ENCODE measurements at regions not wholly inside any gene's neighbourhood (a gene's known extent, or its start where the extent isn't known, plus 50 kb on each side); places are given as distances from the start of the nearest gene placed in this dataset.
"Not testable (repeated sequence)": the region's sequence is repeated elsewhere in the genome, so short reads cannot be mapped to it uniquely, and the experiment has no call there.

DNA sequence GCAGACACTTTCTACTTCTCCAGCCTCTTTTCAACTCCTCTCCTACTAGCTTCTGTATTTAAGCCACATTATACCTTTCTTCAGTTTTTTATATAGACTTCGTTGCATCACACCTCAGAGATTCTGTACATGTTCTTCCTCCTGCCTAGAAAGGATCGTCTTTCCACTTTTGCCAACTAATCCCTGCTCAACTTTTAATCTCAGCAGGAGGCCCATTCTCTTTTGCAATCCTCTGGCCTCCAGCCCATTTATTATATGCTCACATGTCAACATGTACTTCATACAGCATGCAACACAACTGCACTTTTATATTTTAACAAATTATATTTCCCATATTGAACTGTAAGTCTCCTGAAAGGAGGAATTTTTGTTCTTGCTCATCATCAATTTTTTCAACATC, 476.5 kb upstream of the SMIM31 start:
- H2BK20ac ChIP-seq (ENCODE audit: low read length); H3K27me3 ChIP-seq (replicated peaks in 1 of 4; ENCODE audit: control insufficient read depth in 3 of 4, extremely low read depth in 1 of 4, insufficient read depth in 3 of 4, low read length in 3 of 4); H2BK5ac ChIP-seq (ENCODE audit: low read depth, low read length); CTCF ChIA-PET (ENCODE audit: partially characterized antibody); H4K91ac ChIP-seq (replicated peaks; ENCODE audit: insufficient read length, low read length); H2BK15ac ChIP-seq (ENCODE audit: low read length); H3K56ac ChIP-seq (replicated peaks; ENCODE audit: insufficient read length, low read depth, low read length); H4K5ac ChIP-seq (ENCODE audit: insufficient read length, low read depth, low read length); H3K23ac ChIP-seq (ENCODE audit: insufficient read length); FAIRE-seq; H3K4me3 ChIP-seq (ENCODE audit: extremely low read depth in 1 of 4, insufficient read depth in 2 of 4, low read depth in 3 of 4, low read length in 4 of 4); H2AFZ ChIP-seq (ENCODE audit: low read length); H3K4me2 ChIP-seq (ENCODE audit: insufficient read depth in 1 of 2, low read depth in 2 of 2, low read length in 2 of 2); H3K79me2 ChIP-seq (ENCODE audit: control insufficient read depth in 1 of 2, insufficient read depth in 2 of 2, low read length in 2 of 2); H4K20me1 ChIP-seq (replicated peaks in 1 of 2; ENCODE audit: control insufficient read depth in 1 of 2, insufficient read depth in 2 of 2, low read length in 2 of 2); H2AK5ac ChIP-seq (ENCODE audit: low read depth, low read length); H3K14ac ChIP-seq (ENCODE audit: insufficient read length); H4K8ac ChIP-seq (ENCODE audit: extremely low read depth, insufficient read depth, low read length); H2BK120ac ChIP-seq (replicated peaks; ENCODE audit: low read depth, low read length); H3K4me1 ChIP-seq (replicated peaks in 1 of 4; ENCODE audit: control insufficient read depth in 3 of 4, insufficient read depth in 4 of 4, low read length in 3 of 4); H3K4ac ChIP-seq (replicated peaks; ENCODE audit: insufficient read length, low read depth, low read length); POLR2A ChIA-PET (ENCODE audit: partially characterized antibody); H3K9ac ChIP-seq (replicated peaks in 1 of 4; ENCODE audit: extremely low read depth in 1 of 4, low read depth in 3 of 4, low read length in 3 of 4); H2BK12ac ChIP-seq (ENCODE audit: low read depth, low read length); H3K23me2 ChIP-seq (ENCODE audit: low read depth, low read length); DNase-seq (ENCODE audit: low read depth in 1 of 2, low spot score in 2 of 2); H3K36me3 ChIP-seq (ENCODE audit: control insufficient read depth in 2 of 4, insufficient read depth in 4 of 4, low read length in 3 of 4); H3K9me3 ChIP-seq (ENCODE audit: insufficient read depth in 2 of 2, low read depth in 1 of 2, low read length in 1 of 2); H3K79me1 ChIP-seq (ENCODE audit: low read depth, low read length); H3K18ac ChIP-seq (ENCODE audit: extremely low read depth, low read length); H3K27ac ChIP-seq (ENCODE audit: low read depth, low read length): not testable (repeated sequence)
- WGBS, 2 experiments (ENCODE audit: extremely low coverage in 1 of 2, insufficient coverage in 1 of 2, insufficient read length in 1 of 2, insufficient replicate concordance in 2 of 2, low coverage in 1 of 2, low lambda C conversion rate in 2 of 2, missing lambda C conversion rate in 1 of 2), result 91% methylated on average over 2 of the region's 2 CpGs; no CpG with 5 or more reads in 1 of the 2 experiments

Data from H1 (cell line).